WI38 (cell line): ENCODE measurements at regions not wholly inside any gene's neighbourhood (a gene's known extent, or its start where the extent isn't known, plus 50 kb on each side); places are given as distances from the start of the nearest gene placed in this dataset.

Source experiments
- H3K4me3 ChIP-seq: 2 replicates; pipeline ENCODE4 v1.5.1; 2011; ENCODE audit warnings: low read depth, mild to moderate bottlenecking, control low read depth, low read length
- TF ChIP-seq, protein P1 (sequence below): IDR thresholded peaks from 2 replicates; pipeline ENCODE4 v1.5.1; 2012; ENCODE audit warnings: low read depth, mild to moderate bottlenecking, control low read depth, low read length

DNA sequence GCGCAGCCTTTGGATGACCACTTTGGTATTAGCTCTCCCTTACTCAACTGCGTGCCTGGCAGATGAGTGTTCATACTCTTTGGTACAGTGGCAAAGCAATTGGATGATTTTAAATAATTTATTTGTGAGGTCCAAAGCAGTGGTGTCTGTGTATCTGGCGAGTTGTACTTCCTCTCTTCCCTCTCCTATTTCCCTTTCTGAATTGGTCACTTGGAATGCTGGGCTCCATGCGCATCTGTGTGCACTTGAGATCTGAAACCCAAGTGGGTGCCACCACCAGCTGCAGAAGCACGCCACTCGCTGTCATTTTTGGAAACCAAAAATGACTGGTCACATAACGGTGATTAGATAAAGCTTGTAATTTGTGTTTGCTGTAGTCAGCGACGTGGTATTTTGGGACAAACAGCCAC, 386.0 kb upstream of the KLF4 start:
- TF ChIP-seq, protein P1, sequence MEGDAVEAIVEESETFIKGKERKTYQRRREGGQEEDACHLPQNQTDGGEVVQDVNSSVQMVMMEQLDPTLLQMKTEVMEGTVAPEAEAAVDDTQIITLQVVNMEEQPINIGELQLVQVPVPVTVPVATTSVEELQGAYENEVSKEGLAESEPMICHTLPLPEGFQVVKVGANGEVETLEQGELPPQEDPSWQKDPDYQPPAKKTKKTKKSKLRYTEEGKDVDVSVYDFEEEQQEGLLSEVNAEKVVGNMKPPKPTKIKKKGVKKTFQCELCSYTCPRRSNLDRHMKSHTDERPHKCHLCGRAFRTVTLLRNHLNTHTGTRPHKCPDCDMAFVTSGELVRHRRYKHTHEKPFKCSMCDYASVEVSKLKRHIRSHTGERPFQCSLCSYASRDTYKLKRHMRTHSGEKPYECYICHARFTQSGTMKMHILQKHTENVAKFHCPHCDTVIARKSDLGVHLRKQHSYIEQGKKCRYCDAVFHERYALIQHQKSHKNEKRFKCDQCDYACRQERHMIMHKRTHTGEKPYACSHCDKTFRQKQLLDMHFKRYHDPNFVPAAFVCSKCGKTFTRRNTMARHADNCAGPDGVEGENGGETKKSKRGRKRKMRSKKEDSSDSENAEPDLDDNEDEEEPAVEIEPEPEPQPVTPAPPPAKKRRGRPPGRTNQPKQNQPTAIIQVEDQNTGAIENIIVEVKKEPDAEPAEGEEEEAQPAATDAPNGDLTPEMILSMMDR = no peak
- no peak overlapping the region for H3K4me3 ChIP-seq

DNA sequence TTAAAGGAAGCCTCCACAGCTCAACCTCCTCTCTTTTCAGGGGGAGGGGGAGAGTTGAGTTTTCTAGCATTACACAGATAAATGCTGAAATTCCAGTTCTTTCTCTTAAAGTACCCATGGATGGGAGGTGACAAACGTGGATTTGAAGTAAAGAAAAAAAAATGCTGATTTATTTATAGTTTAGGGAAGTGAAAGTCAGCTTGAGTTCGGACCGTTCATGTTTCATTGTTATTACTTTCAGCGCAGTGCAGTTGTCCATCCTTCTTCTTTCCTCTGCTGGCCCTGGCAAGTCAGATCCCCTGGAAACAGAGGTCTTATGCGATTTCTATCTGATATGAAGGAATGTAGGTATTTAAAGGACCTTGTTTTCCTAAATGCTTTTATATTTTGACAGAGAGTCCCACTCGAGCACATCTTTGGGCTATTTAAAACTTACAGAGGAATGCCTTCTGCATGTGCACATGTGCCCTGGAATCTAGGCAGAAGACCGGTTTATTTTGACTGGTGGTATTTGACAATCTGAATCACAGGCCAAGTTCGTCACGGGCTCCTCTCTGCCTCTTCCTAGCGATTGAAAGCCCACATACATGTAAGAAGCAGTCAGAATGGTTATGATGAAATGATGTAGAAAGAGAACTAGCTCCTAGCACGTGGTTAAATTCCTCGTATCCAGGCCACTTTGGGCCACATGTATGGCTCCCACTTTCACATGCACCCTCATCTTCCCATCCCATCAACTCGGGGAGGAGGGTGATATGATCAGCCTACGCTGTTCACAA, 385.2 kb upstream of the KLF4 start:
- H3K4me3 ChIP-seq = no peak overlapping the region
- TF ChIP-seq, protein P1 = no peak

DNA sequence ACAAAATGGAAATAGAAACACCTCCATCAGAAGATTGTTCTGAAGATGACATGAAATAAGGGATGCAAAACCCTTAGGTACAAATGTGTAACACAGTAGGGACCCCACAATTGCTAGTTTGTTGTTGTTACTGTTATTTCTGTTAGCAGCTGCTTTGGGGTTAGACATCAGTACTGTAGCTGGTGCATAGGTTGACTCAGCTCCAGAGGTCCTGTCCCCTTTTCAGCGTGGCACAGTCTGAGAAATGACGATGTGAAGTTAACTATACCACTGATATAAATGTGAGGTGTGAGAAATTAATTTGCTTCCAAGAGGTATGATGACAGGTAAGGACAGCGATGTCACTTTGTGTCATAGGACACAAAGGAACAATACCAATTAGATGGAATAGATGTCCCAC, 384.6 kb upstream of the KLF4 start:
- H3K4me3 ChIP-seq = no peak overlapping the region
- TF ChIP-seq, protein P1 = no peak

DNA sequence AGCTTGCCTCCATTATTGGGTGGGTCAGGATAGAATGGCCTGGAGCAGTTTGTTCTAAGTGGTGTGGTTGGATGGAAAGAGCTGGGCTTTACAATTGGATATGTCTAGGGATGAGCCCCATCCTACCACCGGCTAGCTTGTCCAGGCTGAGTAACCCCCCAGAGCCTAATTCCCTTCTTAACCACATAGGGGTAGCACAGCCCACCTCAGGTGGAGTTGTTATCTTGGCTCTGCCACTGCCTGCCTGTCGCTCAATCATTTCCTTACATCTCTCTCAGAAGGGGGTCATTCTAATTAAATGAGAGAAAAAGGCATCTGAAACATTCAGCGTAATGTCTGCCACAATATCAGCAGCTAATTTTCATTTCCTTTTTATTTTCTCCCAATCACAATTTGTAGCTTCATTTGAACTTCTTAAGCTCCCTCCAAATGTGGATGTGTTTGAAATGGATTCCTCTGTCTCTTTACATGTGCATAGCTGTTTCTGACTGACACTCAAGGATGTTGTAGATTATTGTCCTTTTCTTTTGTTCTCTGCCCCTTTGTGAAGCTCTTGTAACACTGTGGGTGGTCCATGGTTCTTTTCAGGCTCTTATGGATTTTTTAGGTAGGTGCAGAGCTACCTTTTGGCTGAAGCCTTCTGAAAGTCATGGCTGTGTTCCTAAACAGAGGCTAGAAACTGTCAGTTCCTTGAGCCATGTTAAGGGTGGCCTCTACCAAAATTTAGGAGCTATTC, 383.1 kb upstream of the KLF4 start:
- no peak overlapping the region for H3K4me3 ChIP-seq
- TF ChIP-seq, protein P1 = no peak

DNA sequence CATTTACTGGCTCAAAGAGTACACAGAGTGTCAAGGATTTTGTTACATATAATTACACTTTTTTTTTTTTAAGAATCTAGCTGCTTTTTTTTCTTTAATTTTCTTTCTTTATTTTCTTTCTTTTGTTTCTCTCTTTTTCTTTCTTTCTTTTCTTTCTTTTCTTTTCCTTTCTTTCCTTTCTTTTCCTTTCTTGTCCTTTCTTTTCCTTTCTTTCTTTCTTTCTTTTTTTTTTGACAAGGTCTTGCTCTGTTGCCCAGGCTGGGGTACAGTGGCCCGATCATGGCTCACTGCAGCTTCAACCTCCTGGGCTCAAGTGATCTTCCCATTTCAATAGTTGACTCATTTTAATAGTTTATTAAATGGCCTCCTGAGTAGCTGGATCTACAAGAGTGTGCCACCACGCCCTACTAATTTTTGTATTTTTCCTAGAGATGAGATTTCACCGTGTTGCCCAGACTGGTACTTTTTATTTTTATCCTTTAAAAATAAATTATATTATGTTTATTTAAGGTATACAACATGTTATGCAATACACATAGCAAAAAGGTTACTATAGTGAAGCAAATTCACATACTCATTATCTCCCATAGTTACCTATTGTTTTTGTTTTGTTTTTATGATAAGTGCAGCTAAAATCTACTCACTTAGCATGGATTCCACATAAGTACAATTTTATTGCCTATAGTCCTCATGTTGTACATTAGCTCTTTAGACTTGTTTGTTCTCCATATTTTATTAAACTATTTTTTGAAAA, 381.5 kb upstream of the KLF4 start:
- TF ChIP-seq, protein P1 = no peak
- no peak overlapping the region for H3K4me3 ChIP-seq

DNA sequence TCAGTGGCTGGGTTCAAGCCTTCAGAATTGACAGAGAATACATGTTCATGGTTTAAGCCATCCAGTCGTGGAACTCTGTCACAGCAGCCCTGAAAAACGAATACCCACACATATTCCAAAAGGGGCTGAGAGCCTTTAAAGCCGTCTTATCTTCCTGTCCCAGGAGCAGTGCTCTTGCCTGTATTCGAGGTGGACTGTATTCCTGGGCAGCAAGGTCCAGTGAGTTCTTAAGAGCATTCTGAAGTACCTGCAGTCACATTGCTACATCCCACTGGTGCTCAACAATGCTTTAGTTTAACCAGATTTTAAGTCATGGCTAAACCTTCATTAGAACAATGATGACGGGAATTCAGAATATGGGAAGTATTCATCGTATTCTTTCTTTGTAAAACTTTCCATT, 380.7 kb upstream of the KLF4 start:
- TF ChIP-seq, protein P1 = no peak
- no peak overlapping the region for H3K4me3 ChIP-seq
